BLaER1 (cell line): ENCODE measurements at regions not wholly inside any gene's neighbourhood (a gene's known extent, or its start where the extent isn't known, plus 50 kb on each side); places are given as distances from the start of the nearest gene placed in this dataset.
"Not testable (repeated sequence)": the region's sequence is repeated elsewhere in the genome, so short reads cannot be mapped to it uniquely, and the experiment has no call there.

Experiments used
- H3K27ac ChIP-seq: shearing (Covaris generic); formaldehyde crosslinking; 2 replicates; pipeline ENCODE4 v1.8.1; 2022
- H3K27me3 ChIP-seq: shearing (Covaris generic); formaldehyde crosslinking; 2 replicates; pipeline ENCODE4 v1.8.1; 2022
- H3K36me3 ChIP-seq: shearing (Covaris generic); formaldehyde crosslinking; 2 replicates; pipeline ENCODE4 v1.8.1; 2022
- H3K4me1 ChIP-seq: shearing (Covaris generic); formaldehyde crosslinking; 2 replicates; pipeline ENCODE4 v1.8.1; 2022
- H3K4me2 ChIP-seq: shearing (Covaris generic); formaldehyde crosslinking; 2 replicates; pipeline ENCODE4 v1.8.1; 2022
- H3K4me3 ChIP-seq: shearing (Covaris generic); formaldehyde crosslinking; 2 replicates; pipeline ENCODE4 v1.8.1; 2022
- H3K9ac ChIP-seq: shearing (Covaris generic); formaldehyde crosslinking; 2 replicates; pipeline ENCODE4 v1.8.1; 2022
- H3K9me3 ChIP-seq: shearing (Covaris generic); formaldehyde crosslinking; 2 replicates; pipeline ENCODE4 v1.8.1; 2022
- H4K20me1 ChIP-seq: shearing (Covaris generic); formaldehyde crosslinking; 2 replicates; pipeline ENCODE4 v1.8.1; 2022
- Cebpa-rat ChIP-seq: shearing (Covaris generic); IDR thresholded peaks from 2 replicates; pipeline ENCODE4 v1.8.1; 2022

- no peaks in the 10 kb centered on the region for H3K36me3 ChIP-seq
- no peak overlapping the region for H3K9ac ChIP-seq
- H3K27ac ChIP-seq = no peak overlapping the region
- no peak for TF ChIP-seq Cebpa-rat
- no peak overlapping the region for H3K4me2 ChIP-seq
- no peaks in the 10 kb centered on the region for H3K27me3 ChIP-seq
- no peaks in the 10 kb centered on the region for H3K4me1 ChIP-seq
- H3K4me3 ChIP-seq = no peak overlapping the region
- no peaks in the 10 kb centered on the region for H4K20me1 ChIP-seq
- H3K9me3 ChIP-seq = no peaks in the 10 kb centered on the region
These were observed 938.5 kb downstream of the TBC1D32 start for GRCh38 chr6:120395784-120396183.

- H3K36me3 ChIP-seq = no peaks in the 10 kb centered on the region
- no peak for TF ChIP-seq Cebpa-rat
- H3K4me1 ChIP-seq = no peaks in the 10 kb centered on the region
- no peak overlapping the region for H3K4me2 ChIP-seq
- no peak overlapping the region for H3K27ac ChIP-seq
- no peaks in the 10 kb centered on the region for H4K20me1 ChIP-seq
- H3K9me3 ChIP-seq = no peaks in the 10 kb centered on the region
- H3K27me3 ChIP-seq = no peaks in the 10 kb centered on the region
- no peak overlapping the region for H3K9ac ChIP-seq
- H3K4me3 ChIP-seq = no peak overlapping the region
These were observed 939.0 kb downstream of the TBC1D32 start for GRCh38 chr6:120395330-120395729.

- no peak for TF ChIP-seq Cebpa-rat
- Histone ChIP-seq H4K20me1 (no peaks in the 10 kb centered on the region), H3K27ac (no peak overlapping the region), H3K9me3 (no peaks in the 10 kb centered on the region), H3K9ac (no peak overlapping the region), H3K27me3 (no peaks in the 10 kb centered on the region), H3K4me2 (no peak overlapping the region), H3K4me1 (no peaks in the 10 kb centered on the region), H3K4me3 (no peak overlapping the region), H3K36me3 (no peaks in the 10 kb centered on the region)
These were observed 941.3 kb downstream of the TBC1D32 start for GRCh38 chr6:120392941-120393340.

GRCh38 chr6:120384671-120385070 lies 949.6 kb downstream of the TBC1D32 start:
- no peaks in the 10 kb centered on the region for H4K20me1 ChIP-seq
- no peaks in the 10 kb centered on the region for H3K4me1 ChIP-seq
- no peak for TF ChIP-seq Cebpa-rat
- H3K27me3 ChIP-seq = no peaks in the 10 kb centered on the region
- no peak overlapping the region for H3K27ac ChIP-seq
- H3K4me2 ChIP-seq = no peak overlapping the region
- no peaks in the 10 kb centered on the region for H3K36me3 ChIP-seq
- H3K4me3 ChIP-seq = no peak overlapping the region
- H3K9ac ChIP-seq = no peak overlapping the region
- H3K9me3 ChIP-seq = no peaks in the 10 kb centered on the region

- Histone ChIP-seq H3K36me3 (no peaks in the 10 kb centered on the region), H3K4me1 (no peaks in the 10 kb centered on the region), H4K20me1 (no peaks in the 10 kb centered on the region), H3K4me2 (no peak overlapping the region), H3K27me3 (no peaks in the 10 kb centered on the region), H3K27ac (no peak overlapping the region), H3K4me3 (no peak overlapping the region), H3K9me3 (no peaks in the 10 kb centered on the region), H3K9ac (no peak overlapping the region)
- no peak for TF ChIP-seq Cebpa-rat
These were observed 950.6 kb downstream of the TBC1D32 start for GRCh38 chr6:120383681-120384080.

- no peaks in the 10 kb centered on the region for H3K4me1 ChIP-seq
- H4K20me1 ChIP-seq = no peaks in the 10 kb centered on the region
- no peaks in the 10 kb centered on the region for H3K9me3 ChIP-seq
- no peak for TF ChIP-seq Cebpa-rat
- H3K27me3 ChIP-seq = no peaks in the 10 kb centered on the region
- H3K4me2 ChIP-seq = no peak overlapping the region
- no peak overlapping the region for H3K4me3 ChIP-seq
- H3K9ac ChIP-seq = no peak overlapping the region
- H3K27ac ChIP-seq = no peak overlapping the region
- no peaks in the 10 kb centered on the region for H3K36me3 ChIP-seq
These were observed 955.6 kb downstream of the TBC1D32 start for GRCh38 chr6:120378582-120379220.

GRCh38 chr6:120373185-120373584 lies 961.1 kb downstream of the TBC1D32 start:
- no peaks in the 10 kb centered on the region for H4K20me1 ChIP-seq
- TF ChIP-seq Cebpa-rat = no peak

GRCh38 chr6:120363429-120363828 lies 970.9 kb downstream of the TBC1D32 start:
- no peak overlapping the region for H3K4me3 ChIP-seq
- no peak overlapping the region for H3K9ac ChIP-seq
- no peaks in the 10 kb centered on the region for H3K36me3 ChIP-seq
- H3K27ac ChIP-seq = no peak overlapping the region
- H3K9me3 ChIP-seq = peaks cover 17% of the 10 kb centered on the region
- H3K27me3 ChIP-seq = no peaks in the 10 kb centered on the region
- H3K4me2 ChIP-seq = no peak overlapping the region
- no peaks in the 10 kb centered on the region for H4K20me1 ChIP-seq
- H3K4me1 ChIP-seq = no peaks in the 10 kb centered on the region
- TF ChIP-seq Cebpa-rat = no peak

More at GRCh38 chr6:120373185-120373584, 961.1 kb downstream of the TBC1D32 start:
- Histone ChIP-seq H3K9me3 (no peaks in the 10 kb centered on the region), H3K36me3 (no peaks in the 10 kb centered on the region), H3K4me1 (no peaks in the 10 kb centered on the region), H3K27ac (no peak overlapping the region), H3K9ac (no peak overlapping the region), H3K4me3 (no peak overlapping the region), H3K27me3 (no peaks in the 10 kb centered on the region), H3K4me2 (no peak overlapping the region)

GRCh38 chr6:120358535-120358934 lies 975.7 kb downstream of the TBC1D32 start:
- H4K20me1 ChIP-seq, H3K4me3 ChIP-seq, H3K27me3 ChIP-seq, H3K27ac ChIP-seq, H3K4me2 ChIP-seq, H3K36me3 ChIP-seq, H3K4me1 ChIP-seq, H3K9ac ChIP-seq: not testable (repeated sequence)
- peaks cover 32% of the 10 kb centered on the region for H3K9me3 ChIP-seq

GRCh38 chr6:120357447-120357846 lies 976.8 kb downstream of the TBC1D32 start:
- Histone ChIP-seq H3K9ac (no peak overlapping the region), H3K27ac (no peak overlapping the region), H3K4me2 (no peak overlapping the region), H4K20me1 (no peaks in the 10 kb centered on the region), H3K4me3 (no peak overlapping the region), H3K9me3 (peaks cover 32% of the 10 kb centered on the region), H3K27me3 (no peaks in the 10 kb centered on the region), H3K36me3 (no peaks in the 10 kb centered on the region), H3K4me1 (peaks cover 10% of the 10 kb centered on the region)
- no peak for TF ChIP-seq Cebpa-rat

- Histone ChIP-seq H3K9ac (no peak overlapping the region), H3K4me1 (peaks cover 10% of the 10 kb centered on the region), H3K4me3 (no peak overlapping the region), H4K20me1 (no peaks in the 10 kb centered on the region), H3K36me3 (no peaks in the 10 kb centered on the region), H3K4me2 (no peak overlapping the region), H3K27ac (no peak overlapping the region), H3K27me3 (no peaks in the 10 kb centered on the region), H3K9me3 (peaks cover 32% of the 10 kb centered on the region)
- no peak for TF ChIP-seq Cebpa-rat
These were observed 978.5 kb downstream of the TBC1D32 start for GRCh38 chr6:120355822-120356221.
